ENCODE measurements at regions not wholly inside any gene's neighbourhood (a gene's known extent, or its start where the extent isn't known, plus 50 kb on each side); places are given as distances from the start of the nearest gene placed in this dataset.

- no peaks in the 10 kb centered on the region for H3K9me2 ChIP-seq (ENCODE audit: insufficient read depth)
- no peak overlapping the region for H3K9ac ChIP-seq (ENCODE audit: low read length)
- POLR2A ChIA-PET = no interaction called here
- H3K4me2 ChIP-seq (ENCODE audit: low read length) = no peak overlapping the region
- no peak for TF ChIP-seq CBX3 (IDR thresholded peaks at IDR 0.05; ENCODE audit: low read depth)
- TF ChIP-seq ZBTB33 (IDR thresholded peaks at IDR 0.05; ENCODE audit: extremely low read depth, insufficient replicate concordance, low read length) = no peak
- TF ChIP-seq MAX (IDR thresholded peaks at IDR 0.05) = no peak
- TF ChIP-seq ZNF274 (IDR thresholded peaks at IDR 0.05; ENCODE audit: low read depth, low read length) = no peak
- no peak for TF ChIP-seq RAD21 (IDR thresholded peaks at IDR 0.05; ENCODE audit: low read depth)
- TF ChIP-seq CEBPB (IDR thresholded peaks at IDR 0.05; ENCODE audit: low read depth) = no peak
- no peak for TF ChIP-seq POLR2AphosphoS5 (IDR thresholded peaks at IDR 0.05; ENCODE audit: low read depth, low read length)
- TF ChIP-seq EZH2 (IDR thresholded peaks at IDR 0.05) = no peak
- no peak for TF ChIP-seq TCF7L2 (IDR thresholded peaks at IDR 0.05; ENCODE audit: borderline replicate concordance, extremely low read depth, insufficient read depth, insufficient read length)
- TF ChIP-seq CTCF (IDR thresholded peaks at IDR 0.05 in 2 of 3, conservative IDR thresholded peaks at IDR 0.05 in 1 of 3; ENCODE audit: borderline replicate concordance in 1 of 3, insufficient read depth in 1 of 3, low read depth in 2 of 3, low read length in 2 of 3) = no peak
- TF ChIP-seq EGR1 (IDR thresholded peaks at IDR 0.05; ENCODE audit: low read depth) = no peak
- no peak for TF ChIP-seq ELF1 (IDR thresholded peaks at IDR 0.05; ENCODE audit: borderline replicate concordance, low read depth)
- no peak for TF ChIP-seq REST (IDR thresholded peaks at IDR 0.05; ENCODE audit: low read depth)
- TF ChIP-seq ZFX (IDR thresholded peaks at IDR 0.05) = no peak
- TF ChIP-seq SIN3A (IDR thresholded peaks at IDR 0.05; ENCODE audit: low read depth) = no peak
- TF ChIP-seq YY1 (IDR thresholded peaks at IDR 0.05; ENCODE audit: extremely low read depth, insufficient replicate concordance, low read depth, low read length) = no peak
- TF ChIP-seq FOSL1 (IDR thresholded peaks at IDR 0.05; ENCODE audit: low read depth) = no peak
- CTCF ChIA-PET = no interaction called here
- H4K20me1 ChIP-seq (ENCODE audit: insufficient read depth) = no peaks in the 10 kb centered on the region
- no peak overlapping the region for H2AFZ ChIP-seq (ENCODE audit: low read depth, low read length, poor library complexity, severe bottlenecking)
- no peaks in the 10 kb centered on the region for H3K36me3 ChIP-seq (ENCODE audit: control insufficient read depth in 1 of 2, insufficient read depth in 2 of 2, low read length in 2 of 2)
- ATAC-seq (no peak), DNase-seq (ENCODE audit: low read depth, low spot score) (no peak)
- BruUV-seq (replicated peaks) = no TSS peak
- H3K4me3 ChIP-seq (replicated peaks in 1 of 2; ENCODE audit: low read depth in 1 of 2, low read length in 2 of 2) = no peak overlapping the region
- H3K79me2 ChIP-seq (ENCODE audit: insufficient read depth, low read length) = no peaks in the 10 kb centered on the region
- H3K4me1 ChIP-seq (ENCODE audit: control insufficient read depth in 1 of 2, insufficient read depth in 2 of 2, low read length in 2 of 2) = no peaks in the 10 kb centered on the region
- intact Hi-C loops (cut with micrococcal nuclease) = no loop called here
- H3K27ac ChIP-seq (ENCODE audit: low read depth, low read length) = no peak overlapping the region
- no peaks in the 10 kb centered on the region for H3K9me3 ChIP-seq (ENCODE audit: control insufficient read depth in 1 of 2, insufficient read depth in 1 of 2, low read depth in 1 of 2, low read length in 2 of 2)
- RAD21 ChIA-PET (ENCODE audit: low non-redundant PET in 1 of 2, low total read pairs in 2 of 2, uncharacterized antibody in 2 of 2, unreplicated experiment in 2 of 2) = no interaction called here
- H3K27me3 ChIP-seq (ENCODE audit: insufficient read depth, low read length) = no peaks in the 10 kb centered on the region
Measured at GRCh38 chr14:51491036-51491545, 160.6 kb upstream of the FRMD6 start.
